KBM-7 (cell line): ENCODE measurements at regions not wholly inside any gene's neighbourhood (a gene's known extent, or its start where the extent isn't known, plus 50 kb on each side); places are given as distances from the start of the nearest gene placed in this dataset.
A peak's percentile ranks its signal among the peaks of the same experiment; 100 is the strongest.

ENCODE experiments used
- DNase-seq: peaks from one replicate; pipeline ENCODE4 v3.0.0-alpha.2; 2015
- in situ Hi-C: fragments of 300-500 bp; cut with MboI; formaldehyde crosslinking; loops from 2 replicates; pipeline ENCODE4 v1.14.3; 2020; ENCODE audit warnings: low sequenced_read_pairs, low pct_unique_long_range_greater_than_20kb, mixed read lengths

GRCh38 chr16:35221482-35222185 is 1762.2 kb downstream of the TP53TG3F start:
- in situ Hi-C loops = no loop called here

GRCh38 chr16:35234679-35235078 is 1775.3 kb downstream of the TP53TG3F start:
- no peak for DNase-seq
- in situ Hi-C loops = no loop called here

More at GRCh38 chr16:35221482-35222185, 1762.2 kb downstream of the TP53TG3F start:
- no peak for DNase-seq

- no peak for DNase-seq
- in situ Hi-C loops = no loop called here
Measured at GRCh38 chr16:35239561-35239960, 1780.1 kb downstream of the TP53TG3F start.

GRCh38 chr16:35249051-35249450 is 1789.6 kb downstream of the TP53TG3F start:
- DNase-seq = no peak
- in situ Hi-C loops = no loop called here

GRCh38 chr16:35252356-35252936 is 1793.0 kb downstream of the TP53TG3F start:
- peak; percentile 9 for DNase-seq
- in situ Hi-C loops = loop anchor here (25.0 kb wide), 1 partner anchor 110 kb away; no protein-coding TSS in a partner anchor

GRCh38 chr16:35255186-35255803 is 1795.9 kb downstream of the TP53TG3F start:
- in situ Hi-C loops = loop anchor here (25.0 kb wide), 1 partner anchor 107 kb away; no protein-coding TSS in a partner anchor
- DNase-seq = no peak

- in situ Hi-C loops = loop anchor here (25.0 kb wide), 1 partner anchor 106 kb away; no protein-coding TSS in a partner anchor
- no peak for DNase-seq
Measured at GRCh38 chr16:35255816-35256215, 1796.4 kb downstream of the TP53TG3F start.

- in situ Hi-C loops = loop anchor here (25.0 kb wide), 1 partner anchor 104 kb away; no protein-coding TSS in a partner anchor
- DNase-seq = no peak
Measured at GRCh38 chr16:35258381-35258780, 1799.0 kb downstream of the TP53TG3F start.

- in situ Hi-C loops = no loop called here
Measured at GRCh38 chr16:35295856-35296255, 1836.4 kb downstream of the TP53TG3F start.

GRCh38 chr16:35296962-35297653 is 1837.7 kb downstream of the TP53TG3F start:
- in situ Hi-C loops = no loop called here
- DNase-seq = no peak

More at GRCh38 chr16:35295856-35296255, 1836.4 kb downstream of the TP53TG3F start:
- DNase-seq = no peak

- in situ Hi-C loops = no loop called here
- DNase-seq = no peak
Measured at GRCh38 chr16:35298460-35299243, 1839.2 kb downstream of the TP53TG3F start.

- in situ Hi-C loops = no loop called here
- no peak for DNase-seq
Measured at GRCh38 chr16:35302859-35303258, 1843.4 kb downstream of the TP53TG3F start.

GRCh38 chr16:35305476-35305875 is 1846.1 kb downstream of the TP53TG3F start:
- DNase-seq = no peak
- in situ Hi-C loops = no loop called here

GRCh38 chr16:35306915-35307314 is 1847.5 kb downstream of the TP53TG3F start:
- in situ Hi-C loops = no loop called here
- DNase-seq = no peak

GRCh38 chr16:35308674-35309073 is 1849.3 kb downstream of the TP53TG3F start:
- no peak for DNase-seq
- in situ Hi-C loops = no loop called here

GRCh38 chr16:35310999-35311398 is 1851.6 kb downstream of the TP53TG3F start:
- no peak for DNase-seq
- in situ Hi-C loops = no loop called here

- DNase-seq = no peak
- in situ Hi-C loops = no loop called here
Measured at GRCh38 chr16:35311475-35311874, 1852.1 kb downstream of the TP53TG3F start.

GRCh38 chr16:35314298-35314697 is 1854.9 kb downstream of the TP53TG3F start:
- no peak for DNase-seq
- in situ Hi-C loops = no loop called here
